ENCODE measurements at regions not wholly inside any gene's neighbourhood (a gene's known extent, or its start where the extent isn't known, plus 50 kb on each side); places are given as distances from the start of the nearest gene placed in this dataset.

GRCh38 chr14:104306450-104307040, 168.2 kb downstream of the KIF26A start:
- H3K27ac ChIP-seq, result no peak overlapping the region
- no peak for FAIRE-seq
- no peak overlapping the region for H3K4me3 ChIP-seq
- WGBS (ENCODE audit: missing lambda C conversion rate), result 42% methylated on average over 17 of the region's 17 CpGs
- CTCF ChIA-PET, result interaction anchor here (1.0 to 1.4 kb wide), 2 partner anchors 13 to 23 kb away, joined by 3 to 4 read pairs; no protein-coding TSS in a partner anchor
- H3K4me1 ChIP-seq, result no peaks in the 10 kb centered on the region
- TF ChIP-seq MYC (IDR thresholded peaks at IDR 0.05; ENCODE audit: borderline replicate concordance, low read length), result no peak
- no peak for TF ChIP-seq POLR2AphosphoS2 (conservative IDR thresholded peaks at IDR 0.05; ENCODE audit: low read length)
- no peak for TF ChIP-seq KDM1A (IDR thresholded peaks at IDR 0.05; ENCODE audit: low read depth)
- no peak for TF ChIP-seq E2F6 (IDR thresholded peaks at IDR 0.05; ENCODE audit: borderline replicate concordance, low read depth)
- TF ChIP-seq RNF2 (IDR thresholded peaks at IDR 0.05; ENCODE audit: borderline replicate concordance, low read depth), result no peak
- no peak for TF ChIP-seq RAD21 (conservative IDR thresholded peaks at IDR 0.05 in 1 of 2, IDR thresholded peaks at IDR 0.05 in 1 of 2)
- no peak for TF ChIP-seq FOSB (CRISPR knock-in tag; IDR thresholded peaks at IDR 0.05)
- no peak for TF ChIP-seq PHF8 (IDR thresholded peaks at IDR 0.05; ENCODE audit: borderline replicate concordance, low read depth)
- no peak for TF ChIP-seq MAX (IDR thresholded peaks at IDR 0.05)
- no peak for TF ChIP-seq ELK1 (IDR thresholded peaks at IDR 0.05; ENCODE audit: low read depth, low read length)
- peaks cover 4% of the 10 kb centered on the region; the same call in 2 of the 3 replicates for H3K9me3 ChIP-seq
- POLR2A ChIA-PET, result no interaction called here
- DNase-seq (ENCODE audit: low read depth in 1 of 2, low spot score in 1 of 2), result no peak
- no peak overlapping the region for H3K4me2 ChIP-seq
- ATAC-seq, result no peak

- CTCF ChIA-PET, result no interaction called here
- TF ChIP-seq HES2 (IDR thresholded peaks at IDR 0.05) (no peak), HDAC2 (IDR thresholded peaks at IDR 0.05) (no peak), HOXA7 (CRISPR knock-in tag; IDR thresholded peaks at IDR 0.05) (no peak), TFCP2L1 (CRISPR knock-in tag; IDR thresholded peaks at IDR 0.05) (no peak), ZNF302 (CRISPR knock-in tag; IDR thresholded peaks at IDR 0.05) (no peak), TP53 (CRISPR knock-in tag; IDR thresholded peaks at IDR 0.05) (no peak), CHD2 (IDR thresholded peaks at IDR 0.05; ENCODE audit: low read length, partially characterized antibody) (no peak), EHMT2 (IDR thresholded peaks at IDR 0.05; ENCODE audit: low read depth) (no peak), REST (IDR thresholded peaks at IDR 0.05) (no peak), MAFK (IDR thresholded peaks at IDR 0.05; ENCODE audit: partially characterized antibody) (no peak), HMGXB4 (CRISPR knock-in tag; IDR thresholded peaks at IDR 0.05; ENCODE audit: borderline replicate concordance) (no peak), MAX (IDR thresholded peaks at IDR 0.05) (no peak), CEBPB (IDR thresholded peaks at IDR 0.05) (no peak), JUNB (IDR thresholded peaks at IDR 0.05) (no peak), RAD21 (conservative IDR thresholded peaks at IDR 0.05 in 1 of 2, IDR thresholded peaks at IDR 0.05 in 1 of 2) (no peak), KDM5A (IDR thresholded peaks at IDR 0.05) (no peak)
These were observed 168.8 kb downstream of the KIF26A start for GRCh38 chr14:104307246-104307626.

More at GRCh38 chr14:104307246-104307626, 168.8 kb downstream of the KIF26A start:
- Histone ChIP-seq H3K4me1 (no peaks in the 10 kb centered on the region), H3K9me3 (peaks cover 4% of the 10 kb centered on the region; the same call in 2 of the 3 replicates), H3K4me3 (no peak overlapping the region), H3K4me2 (no peak overlapping the region), H3K27ac (no peak overlapping the region)
- 71% methylated on average over 5 of the region's 7 CpGs for WGBS (ENCODE audit: missing lambda C conversion rate)
- no peak for FAIRE-seq
- ATAC-seq, result no peak
- no peak for DNase-seq (ENCODE audit: low read depth in 1 of 2, low spot score in 1 of 2)
- POLR2A ChIA-PET, result no interaction called here

Data from A549 (cell line).